ENCODE measurements at regions not wholly inside any gene's neighbourhood (a gene's known extent, or its start where the extent isn't known, plus 50 kb on each side); places are given as distances from the start of the nearest gene placed in this dataset.

DNA sequence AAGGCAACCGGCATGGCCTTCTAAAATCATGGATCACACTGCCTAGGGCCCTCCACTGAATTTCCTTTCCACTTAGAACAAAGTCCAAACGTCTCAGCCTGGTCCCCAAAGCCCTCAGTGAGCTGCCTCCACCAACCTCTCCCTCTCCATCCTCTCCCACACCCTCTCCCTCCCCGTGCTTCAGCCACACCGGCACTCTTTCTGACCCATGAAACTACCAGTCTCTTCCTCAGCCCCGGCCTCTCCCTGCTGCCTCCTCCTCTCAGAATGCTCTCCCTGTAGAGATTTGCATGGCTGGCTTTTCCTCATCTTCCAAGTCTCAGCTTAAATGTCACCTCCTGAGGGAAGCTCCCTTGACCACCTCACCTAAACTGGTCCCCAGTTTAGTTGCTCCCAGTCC lies 219.0 kb upstream of the ZMIZ1 start:
- TF ChIP-seq, protein P1, sequence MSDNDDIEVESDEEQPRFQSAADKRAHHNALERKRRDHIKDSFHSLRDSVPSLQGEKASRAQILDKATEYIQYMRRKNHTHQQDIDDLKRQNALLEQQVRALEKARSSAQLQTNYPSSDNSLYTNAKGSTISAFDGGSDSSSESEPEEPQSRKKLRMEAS (IDR thresholded peaks at IDR 0.05), result no peak
- TF ChIP-seq YY1 (IDR thresholded peaks at IDR 0.05; ENCODE audit: low read depth), result no peak
- TF ChIP-seq, protein P2, sequence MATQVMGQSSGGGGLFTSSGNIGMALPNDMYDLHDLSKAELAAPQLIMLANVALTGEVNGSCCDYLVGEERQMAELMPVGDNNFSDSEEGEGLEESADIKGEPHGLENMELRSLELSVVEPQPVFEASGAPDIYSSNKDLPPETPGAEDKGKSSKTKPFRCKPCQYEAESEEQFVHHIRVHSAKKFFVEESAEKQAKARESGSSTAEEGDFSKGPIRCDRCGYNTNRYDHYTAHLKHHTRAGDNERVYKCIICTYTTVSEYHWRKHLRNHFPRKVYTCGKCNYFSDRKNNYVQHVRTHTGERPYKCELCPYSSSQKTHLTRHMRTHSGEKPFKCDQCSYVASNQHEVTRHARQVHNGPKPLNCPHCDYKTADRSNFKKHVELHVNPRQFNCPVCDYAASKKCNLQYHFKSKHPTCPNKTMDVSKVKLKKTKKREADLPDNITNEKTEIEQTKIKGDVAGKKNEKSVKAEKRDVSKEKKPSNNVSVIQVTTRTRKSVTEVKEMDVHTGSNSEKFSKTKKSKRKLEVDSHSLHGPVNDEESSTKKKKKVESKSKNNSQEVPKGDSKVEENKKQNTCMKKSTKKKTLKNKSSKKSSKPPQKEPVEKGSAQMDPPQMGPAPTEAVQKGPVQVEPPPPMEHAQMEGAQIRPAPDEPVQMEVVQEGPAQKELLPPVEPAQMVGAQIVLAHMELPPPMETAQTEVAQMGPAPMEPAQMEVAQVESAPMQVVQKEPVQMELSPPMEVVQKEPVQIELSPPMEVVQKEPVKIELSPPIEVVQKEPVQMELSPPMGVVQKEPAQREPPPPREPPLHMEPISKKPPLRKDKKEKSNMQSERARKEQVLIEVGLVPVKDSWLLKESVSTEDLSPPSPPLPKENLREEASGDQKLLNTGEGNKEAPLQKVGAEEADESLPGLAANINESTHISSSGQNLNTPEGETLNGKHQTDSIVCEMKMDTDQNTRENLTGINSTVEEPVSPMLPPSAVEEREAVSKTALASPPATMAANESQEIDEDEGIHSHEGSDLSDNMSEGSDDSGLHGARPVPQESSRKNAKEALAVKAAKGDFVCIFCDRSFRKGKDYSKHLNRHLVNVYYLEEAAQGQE (IDR thresholded peaks at IDR 0.05; ENCODE audit: low read depth), result no peak
- TF ChIP-seq CEBPB (IDR thresholded peaks at IDR 0.05), result no peak
- TF ChIP-seq FOXM1 (IDR thresholded peaks at IDR 0.05; ENCODE audit: borderline replicate concordance, low read depth), result no peak
- TF ChIP-seq TAF1 (IDR thresholded peaks at IDR 0.05; ENCODE audit: low read depth), result no peak
- no peak for TF ChIP-seq EP300 (IDR thresholded peaks at IDR 0.05; ENCODE audit: borderline replicate concordance)
- no peak for TF ChIP-seq NFIC (IDR thresholded peaks at IDR 0.05)
- TF ChIP-seq TEAD4 (IDR thresholded peaks at IDR 0.05), result no peak
- no peak for TF ChIP-seq RAD21 (IDR thresholded peaks at IDR 0.05; ENCODE audit: low read depth)
- TF ChIP-seq, protein P3, sequence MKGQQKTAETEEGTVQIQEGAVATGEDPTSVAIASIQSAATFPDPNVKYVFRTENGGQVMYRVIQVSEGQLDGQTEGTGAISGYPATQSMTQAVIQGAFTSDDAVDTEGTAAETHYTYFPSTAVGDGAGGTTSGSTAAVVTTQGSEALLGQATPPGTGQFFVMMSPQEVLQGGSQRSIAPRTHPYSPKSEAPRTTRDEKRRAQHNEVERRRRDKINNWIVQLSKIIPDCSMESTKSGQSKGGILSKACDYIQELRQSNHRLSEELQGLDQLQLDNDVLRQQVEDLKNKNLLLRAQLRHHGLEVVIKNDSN (IDR thresholded peaks at IDR 0.05), result no peak
- TF ChIP-seq EGR1 (IDR thresholded peaks at IDR 0.05), result no peak

Measured in Ishikawa (cell line).